ENCODE measurements at regions not wholly inside any gene's neighbourhood (a gene's known extent, or its start where the extent isn't known, plus 50 kb on each side); places are given as distances from the start of the nearest gene placed in this dataset.

- no peak for DNase-seq (ENCODE audit: low read depth)
Observed at GRCh38 chr4:15340902-15341732, 86.7 kb upstream of the C1QTNF7 start.

GRCh38 chr4:15341733-15342300, 86.0 kb upstream of the C1QTNF7 start:
- DNase-seq (ENCODE audit: low read depth), result no peak

- no peak for DNase-seq (ENCODE audit: low read depth)
Observed at GRCh38 chr4:15343000-15343399, 84.8 kb upstream of the C1QTNF7 start.

- no peak for DNase-seq (ENCODE audit: low read depth)
Observed at GRCh38 chr4:15343581-15343980, 84.3 kb upstream of the C1QTNF7 start.

- DNase-seq (ENCODE audit: low read depth), result no peak
Observed at GRCh38 chr4:15344041-15344440, 83.8 kb upstream of the C1QTNF7 start.

GRCh38 chr4:15345134-15345533, 82.7 kb upstream of the C1QTNF7 start:
- DNase-seq (ENCODE audit: low read depth), result no peak

- no peak for DNase-seq (ENCODE audit: low read depth)
Observed at GRCh38 chr4:15348236-15348635, 79.6 kb upstream of the C1QTNF7 start.

GRCh38 chr4:15348695-15349094, 79.1 kb upstream of the C1QTNF7 start:
- DNase-seq (ENCODE audit: low read depth), result no peak

- no peak for DNase-seq (ENCODE audit: low read depth)
Observed at GRCh38 chr4:15349531-15349935, 78.3 kb upstream of the C1QTNF7 start.

- no peak for DNase-seq (ENCODE audit: low read depth)
Observed at GRCh38 chr4:15349965-15350364, 77.9 kb upstream of the C1QTNF7 start.

GRCh38 chr4:15352524-15352923, 75.3 kb upstream of the C1QTNF7 start:
- DNase-seq (ENCODE audit: low read depth), result no peak

- DNase-seq (ENCODE audit: low read depth), result no peak
Observed at GRCh38 chr4:15353207-15353606, 74.6 kb upstream of the C1QTNF7 start.

- no peak for DNase-seq (ENCODE audit: low read depth)
Observed at GRCh38 chr4:15354371-15355297, 73.2 kb upstream of the C1QTNF7 start.

- no peak for DNase-seq (ENCODE audit: low read depth)
Observed at GRCh38 chr4:15361529-15361928, 66.3 kb upstream of the C1QTNF7 start.

- DNase-seq (ENCODE audit: low read depth), result no peak
Observed at GRCh38 chr4:15362541-15362940, 65.3 kb upstream of the C1QTNF7 start.

GRCh38 chr4:15364183-15364582, 63.6 kb upstream of the C1QTNF7 start:
- DNase-seq (ENCODE audit: low read depth), result no peak

GRCh38 chr4:15365641-15366040, 62.2 kb upstream of the C1QTNF7 start:
- no peak for DNase-seq (ENCODE audit: low read depth)

GRCh38 chr4:15366721-15367120, 61.1 kb upstream of the C1QTNF7 start:
- DNase-seq (ENCODE audit: low read depth), result no peak

GRCh38 chr4:15368856-15369255, 59.0 kb upstream of the C1QTNF7 start:
- peak; percentile 39 for DNase-seq (ENCODE audit: low read depth)

- DNase-seq (ENCODE audit: low read depth), result no peak
Observed at GRCh38 chr4:15370296-15370695, 57.5 kb upstream of the C1QTNF7 start.

GRCh38 chr4:15373363-15373762, 54.5 kb upstream of the C1QTNF7 start:
- DNase-seq (ENCODE audit: low read depth), result no peak

- no peak for DNase-seq (ENCODE audit: low read depth)
Observed at GRCh38 chr4:15374656-15375055, 53.2 kb upstream of the C1QTNF7 start.

GRCh38 chr4:15375667-15376066, 52.2 kb upstream of the C1QTNF7 start:
- no peak for DNase-seq (ENCODE audit: low read depth)

Data from HS-27A (cell line).